ENCODE measurements at regions not wholly inside any gene's neighbourhood (a gene's known extent, or its start where the extent isn't known, plus 50 kb on each side); places are given as distances from the start of the nearest gene placed in this dataset.

DNA sequence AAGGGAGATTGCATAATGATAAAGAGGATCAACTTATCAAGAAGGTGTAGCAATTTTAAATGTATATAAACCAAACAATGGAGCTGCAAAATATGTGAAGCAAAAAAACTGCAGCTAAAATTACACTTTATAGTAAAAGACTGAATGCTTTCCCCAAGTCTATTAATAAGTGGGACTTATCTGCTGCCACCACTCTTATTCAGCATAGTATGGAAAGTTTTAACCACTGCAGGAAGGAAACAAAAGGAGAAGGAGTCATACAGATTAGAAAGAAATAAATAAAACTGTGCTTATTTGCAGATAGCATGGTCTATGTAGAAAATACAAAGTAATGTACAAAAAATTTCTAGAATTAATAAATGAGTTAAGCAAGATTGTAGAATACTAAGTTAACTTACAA, 94.1 kb upstream of the GK2 start:
- TF ChIP-seq, protein P1, sequence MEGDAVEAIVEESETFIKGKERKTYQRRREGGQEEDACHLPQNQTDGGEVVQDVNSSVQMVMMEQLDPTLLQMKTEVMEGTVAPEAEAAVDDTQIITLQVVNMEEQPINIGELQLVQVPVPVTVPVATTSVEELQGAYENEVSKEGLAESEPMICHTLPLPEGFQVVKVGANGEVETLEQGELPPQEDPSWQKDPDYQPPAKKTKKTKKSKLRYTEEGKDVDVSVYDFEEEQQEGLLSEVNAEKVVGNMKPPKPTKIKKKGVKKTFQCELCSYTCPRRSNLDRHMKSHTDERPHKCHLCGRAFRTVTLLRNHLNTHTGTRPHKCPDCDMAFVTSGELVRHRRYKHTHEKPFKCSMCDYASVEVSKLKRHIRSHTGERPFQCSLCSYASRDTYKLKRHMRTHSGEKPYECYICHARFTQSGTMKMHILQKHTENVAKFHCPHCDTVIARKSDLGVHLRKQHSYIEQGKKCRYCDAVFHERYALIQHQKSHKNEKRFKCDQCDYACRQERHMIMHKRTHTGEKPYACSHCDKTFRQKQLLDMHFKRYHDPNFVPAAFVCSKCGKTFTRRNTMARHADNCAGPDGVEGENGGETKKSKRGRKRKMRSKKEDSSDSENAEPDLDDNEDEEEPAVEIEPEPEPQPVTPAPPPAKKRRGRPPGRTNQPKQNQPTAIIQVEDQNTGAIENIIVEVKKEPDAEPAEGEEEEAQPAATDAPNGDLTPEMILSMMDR (IDR thresholded peaks at IDR 0.05) = no peak
- TF ChIP-seq POLR2AphosphoS5 (IDR thresholded peaks at IDR 0.05) (no peak), EP300 (IDR thresholded peaks at IDR 0.05) (no peak), POLR2A (IDR thresholded peaks at IDR 0.05) (no peak)
- H3K4me1 ChIP-seq = no peaks in the 10 kb centered on the region
- H3K36me3 ChIP-seq = no peaks in the 10 kb centered on the region
- no peaks in the 10 kb centered on the region for H3K9me3 ChIP-seq
- intact Hi-C loops (cut with DNase I) = no loop called here
- H3K27me3 ChIP-seq = no peaks in the 10 kb centered on the region
- H3K27ac ChIP-seq = no peak overlapping the region
- H3K4me3 ChIP-seq = no peak overlapping the region
- no peak for DNase-seq

- H3K4me3 ChIP-seq = no peak overlapping the region
- TF ChIP-seq, protein P1 (IDR thresholded peaks at IDR 0.05) = no peak
- no peak for TF ChIP-seq POLR2AphosphoS5 (IDR thresholded peaks at IDR 0.05)
- TF ChIP-seq EP300 (IDR thresholded peaks at IDR 0.05) = no peak
- TF ChIP-seq POLR2A (IDR thresholded peaks at IDR 0.05) = no peak
- H3K27ac ChIP-seq = no peak overlapping the region
- intact Hi-C loops (cut with DNase I) = no loop called here
- H3K36me3 ChIP-seq = no peaks in the 10 kb centered on the region
- WGBS, 2 donors = 51 to 65% methylated on average over 1 of the region's 1 CpG
- H3K4me1 ChIP-seq = no peaks in the 10 kb centered on the region
- no peak for DNase-seq
- H3K27me3 ChIP-seq = no peaks in the 10 kb centered on the region
- no peaks in the 10 kb centered on the region for H3K9me3 ChIP-seq
These were observed 90.3 kb upstream of the GK2 start for GRCh38 chr4:79498282-79498681.

- 85 to 88% methylated on average over 1 of the region's 1 CpG for WGBS, 2 donors
- Histone ChIP-seq H3K36me3 (no peaks in the 10 kb centered on the region), H3K4me1 (no peaks in the 10 kb centered on the region), H3K9me3 (no peaks in the 10 kb centered on the region), H3K4me3 (no peak overlapping the region), H3K27me3 (no peaks in the 10 kb centered on the region), H3K27ac (no peak overlapping the region)
- intact Hi-C loops (cut with DNase I) = no loop called here
- TF ChIP-seq, protein P1 (IDR thresholded peaks at IDR 0.05) = no peak
- TF ChIP-seq POLR2AphosphoS5 (IDR thresholded peaks at IDR 0.05) = no peak
- no peak for TF ChIP-seq POLR2A (IDR thresholded peaks at IDR 0.05)
- TF ChIP-seq EP300 (IDR thresholded peaks at IDR 0.05) = no peak
- DNase-seq = no peak
These were observed 89.0 kb upstream of the GK2 start for GRCh38 chr4:79497001-79497400.

DNA sequence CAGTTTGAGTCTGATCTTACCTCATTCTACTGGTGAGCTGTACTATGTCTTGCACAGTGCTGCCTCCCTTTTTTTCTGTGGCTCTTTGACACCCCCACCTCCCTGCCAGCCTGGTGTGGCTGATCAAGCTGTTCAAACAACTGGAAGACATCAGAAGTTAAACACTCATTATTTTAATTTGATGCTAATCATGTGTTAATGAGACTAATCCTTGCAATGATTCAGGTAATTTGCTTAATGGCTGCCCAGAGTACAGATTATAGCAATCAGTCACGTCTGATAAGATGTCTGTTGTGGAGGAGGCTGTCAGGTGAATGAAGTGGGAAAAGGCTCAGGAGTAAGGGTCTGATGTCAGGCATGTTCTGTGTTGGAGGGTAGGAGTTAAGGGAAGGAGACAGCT, 87.4 kb upstream of the GK2 start:
- no peaks in the 10 kb centered on the region for H3K4me1 ChIP-seq
- H3K36me3 ChIP-seq = no peaks in the 10 kb centered on the region
- DNase-seq = no peak
- no peak overlapping the region for H3K4me3 ChIP-seq
- WGBS, 2 donors = 15 to 56% methylated on average over 1 of the region's 1 CpG
- no peak overlapping the region for H3K27ac ChIP-seq
- intact Hi-C loops (cut with DNase I) = no loop called here
- H3K27me3 ChIP-seq = no peaks in the 10 kb centered on the region
- TF ChIP-seq, protein P1 (IDR thresholded peaks at IDR 0.05) = no peak
- TF ChIP-seq EP300 (IDR thresholded peaks at IDR 0.05) = no peak
- TF ChIP-seq POLR2AphosphoS5 (IDR thresholded peaks at IDR 0.05) = no peak
- TF ChIP-seq POLR2A (IDR thresholded peaks at IDR 0.05) = no peak
- no peaks in the 10 kb centered on the region for H3K9me3 ChIP-seq

DNA sequence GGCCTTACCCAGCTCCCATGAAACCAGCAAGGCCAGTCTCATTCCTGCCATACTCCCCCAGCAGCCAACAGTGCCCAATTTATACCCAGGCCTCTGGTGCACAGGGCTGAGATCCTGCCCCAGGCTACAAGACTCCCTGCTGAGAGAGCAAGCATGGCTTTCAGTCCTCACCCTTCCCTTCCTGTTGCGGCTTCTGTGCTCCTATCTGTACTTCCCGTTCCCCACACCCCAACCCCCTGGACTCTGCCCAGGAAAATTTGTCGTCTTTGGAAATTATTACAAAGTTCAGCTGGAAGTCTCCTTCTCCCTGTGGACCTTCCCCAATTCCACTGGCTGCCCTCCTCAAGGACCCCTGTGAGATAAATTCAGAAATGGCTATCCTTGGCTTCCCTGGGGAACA, 84.1 kb upstream of the GK2 start:
- Histone ChIP-seq H3K9me3 (peaks cover 0 to 1% (median 0%) of the 10 kb centered on the region in 4 donors), H3K27me3 (no peaks in the 10 kb centered on the region), H3K27ac (no peak overlapping the region), H3K36me3 (no peaks in the 10 kb centered on the region), H3K4me3 (no peak overlapping the region), H3K4me1 (no peaks in the 10 kb centered on the region)
- intact Hi-C loops (cut with DNase I) = no loop called here
- 68 to 77% methylated on average over 3 of the region's 3 CpGs for WGBS, 2 donors
- no peak for DNase-seq
- TF ChIP-seq POLR2AphosphoS5 (IDR thresholded peaks at IDR 0.05) = no peak
- TF ChIP-seq POLR2A (IDR thresholded peaks at IDR 0.05) = no peak
- TF ChIP-seq, protein P1 (IDR thresholded peaks at IDR 0.05) = no peak
- TF ChIP-seq EP300 (IDR thresholded peaks at IDR 0.05) = no peak

All from sigmoid colon (tissue), 6 donors.